Activated CD8-positive, alpha-beta T cell treated with anti-CD3 and anti-CD28 coated beads, Interleukin-2, amount 10 ng/mL, durations not matched to agents 7 days and 5 days (primary cell): ENCODE measurements at regions not wholly inside any gene's neighbourhood (a gene's known extent, or its start where the extent isn't known, plus 50 kb on each side); places are given as distances from the start of the nearest gene placed in this dataset.

Experiments
- ATAC-seq: fragments of 150-1000 bp; cut with Tn5 transposase; one replicate; pipeline ENCODE4 v1.10.0; 2021; ENCODE audit warnings: moderate library complexity
- CTCF ChIA-PET: fragments of 350-600 bp; sonication (Branson Sonifier 250); formaldehyde crosslinking; loops from one replicate; lab custom pipeline; 2021; ENCODE audit warnings: antibody characterized with exemption; lab: Charles Lee
- POLR2A ChIA-PET: fragments of 350-600 bp; sonication (Branson Sonifier 250); formaldehyde crosslinking; loops from one replicate; lab custom pipeline; 2021; ENCODE audit warnings: antibody characterized with exemption; lab: Charles Lee
- DNase-seq: peaks from one replicate; pipeline ENCODE4 v3.0.0-alpha.2; 2020
- H3K27ac Mint-ChIP-seq: one replicate; pipeline ENCODE4 v1.8.0; 2021; ENCODE audit warnings: mild to moderate bottlenecking, mixed read lengths
- H3K27me3 Mint-ChIP-seq: one replicate; pipeline ENCODE4 v1.8.0; 2021; ENCODE audit warnings: low read depth, mixed read lengths
- H3K36me3 Mint-ChIP-seq: one replicate; pipeline ENCODE4 v1.8.0; 2021; ENCODE audit warnings: low read depth, mixed read lengths
- H3K4me1 Mint-ChIP-seq: one replicate; pipeline ENCODE4 v1.8.0; 2021; ENCODE audit warnings: low read depth, mixed read lengths
- H3K4me3 Mint-ChIP-seq: one replicate; pipeline ENCODE4 v1.8.0; 2021; ENCODE audit warnings: mild to moderate bottlenecking, mixed read lengths
- H3K9me3 Mint-ChIP-seq: one replicate; pipeline ENCODE4 v1.8.0; 2022; ENCODE audit warnings: mixed read lengths; ENCODE audit not compliant: insufficient read depth

- ChIA-PET CTCF (interaction anchor here (1.5 kb wide), 1 partner anchor 9 kb away, joined by 4 read pairs; no protein-coding TSS in a partner anchor), POLR2A (no interaction called here)
- Mint-ChIP-seq H3K4me1 (no peaks in the 10 kb centered on the region), H3K4me3 (no peak overlapping the region), H3K27ac (no peak overlapping the region), H3K9me3 (no peaks in the 10 kb centered on the region), H3K36me3 (no peaks in the 10 kb centered on the region), H3K27me3 (peaks cover 32% of the 10 kb centered on the region)
- no peak for DNase-seq
- ATAC-seq = no peak
Observed at GRCh38 chr1:200316148-200316803, 93.6 kb downstream of the ZNF281 start.

- H3K4me3 Mint-ChIP-seq = no peak overlapping the region
- ATAC-seq (no peak), DNase-seq (no peak)
- POLR2A ChIA-PET = interaction anchor here (0.6 kb wide), 1 partner anchor 268 kb away, joined by 3 read pairs; no protein-coding TSS in a partner anchor
- no peaks in the 10 kb centered on the region for H3K9me3 Mint-ChIP-seq
- H3K27ac Mint-ChIP-seq = no peak overlapping the region
- peaks cover 30% of the 10 kb centered on the region for H3K27me3 Mint-ChIP-seq
- H3K36me3 Mint-ChIP-seq = no peaks in the 10 kb centered on the region
- no peaks in the 10 kb centered on the region for H3K4me1 Mint-ChIP-seq
- CTCF ChIA-PET = interaction anchor here (0.6 to 1.7 kb wide), 4 partner anchors 8 to 527 kb away, joined by 3 to 4 read pairs (median 3); no protein-coding TSS in a partner anchor
Observed at GRCh38 chr1:200314085-200314750, 95.6 kb downstream of the ZNF281 start.

- Mint-ChIP-seq H3K27me3 (peaks cover 20% of the 10 kb centered on the region), H3K27ac (no peak overlapping the region), H3K36me3 (no peaks in the 10 kb centered on the region), H3K9me3 (no peaks in the 10 kb centered on the region), H3K4me3 (no peak overlapping the region), H3K4me1 (peaks cover 9% of the 10 kb centered on the region)
- ChIA-PET POLR2A (no interaction called here), CTCF (interaction anchor here (0.6 to 1.4 kb wide), 2 partner anchors 9 to 257 kb away, joined by 3 to 4 read pairs; no protein-coding TSS in a partner anchor)
- no peak for DNase-seq
- ATAC-seq = no peak
Observed at GRCh38 chr1:200311256-200311655, 98.6 kb downstream of the ZNF281 start.

- no peaks in the 10 kb centered on the region for H3K9me3 Mint-ChIP-seq
- ATAC-seq (no peak), DNase-seq (no peak)
- no peaks in the 10 kb centered on the region for H3K36me3 Mint-ChIP-seq
- H3K27ac Mint-ChIP-seq = no peak overlapping the region
- H3K27me3 Mint-ChIP-seq = peaks cover 17% of the 10 kb centered on the region
- H3K4me1 Mint-ChIP-seq = peaks cover 11% of the 10 kb centered on the region
- CTCF ChIA-PET = interaction anchor here (0.6 to 1.4 kb wide), 2 partner anchors 8 to 257 kb away, joined by 3 to 4 read pairs; no protein-coding TSS in a partner anchor
- H3K4me3 Mint-ChIP-seq = no peak overlapping the region
- POLR2A ChIA-PET = no interaction called here
Observed at GRCh38 chr1:200310824-200311223, 99.0 kb downstream of the ZNF281 start.

GRCh38 chr1:200307755-200308066 lies 102.1 kb downstream of the ZNF281 start:
- ChIA-PET CTCF (interaction anchor here (0.6 to 2.5 kb wide), 13 partner anchors 9 to 623 kb away, joined by 3 to 9 read pairs (median 4); no protein-coding TSS in a partner anchor), POLR2A (no interaction called here)
- Mint-ChIP-seq H3K4me1 (peaks cover 17% of the 10 kb centered on the region), H3K36me3 (no peaks in the 10 kb centered on the region), H3K9me3 (no peaks in the 10 kb centered on the region), H3K27ac (no peak overlapping the region), H3K4me3 (no peak overlapping the region), H3K27me3 (peaks cover 8% of the 10 kb centered on the region)
- no peak for ATAC-seq
- no peak for DNase-seq

GRCh38 chr1:200306944-200307754 lies 102.7 kb downstream of the ZNF281 start:
- Mint-ChIP-seq H3K27me3 (peaks cover 6% of the 10 kb centered on the region), H3K4me1 (peaks cover 19% of the 10 kb centered on the region), H3K9me3 (no peaks in the 10 kb centered on the region), H3K27ac (no peak overlapping the region), H3K36me3 (no peaks in the 10 kb centered on the region), H3K4me3 (peak overlapping the region; percentile 32)
- DNase-seq (peak; percentile 32), ATAC-seq (no peak)
- ChIA-PET POLR2A (interaction anchor here (1.3 kb wide), 1 partner anchor 154 kb away, joined by 5 read pairs; no protein-coding TSS in a partner anchor), CTCF (interaction anchor here (0.6 to 2.5 kb wide), 23 partner anchors 9 to 623 kb away, joined by 3 to 9 read pairs (median 4); no protein-coding TSS in a partner anchor)

- no peak overlapping the region for H3K27ac Mint-ChIP-seq
- H3K4me3 Mint-ChIP-seq = no peak overlapping the region
- H3K9me3 Mint-ChIP-seq = no peaks in the 10 kb centered on the region
- ATAC-seq (no peak), DNase-seq (no peak)
- H3K27me3 Mint-ChIP-seq = peaks cover 6% of the 10 kb centered on the region
- POLR2A ChIA-PET = interaction anchor here (1.3 kb wide), 1 partner anchor 153 kb away, joined by 5 read pairs; no protein-coding TSS in a partner anchor
- H3K36me3 Mint-ChIP-seq = no peaks in the 10 kb centered on the region
- CTCF ChIA-PET = interaction anchor here (0.8 to 2.5 kb wide), 8 partner anchors 9 to 621 kb away, joined by 3 to 8 read pairs (median 4); no protein-coding TSS in a partner anchor
- H3K4me1 Mint-ChIP-seq = peaks cover 19% of the 10 kb centered on the region
Observed at GRCh38 chr1:200305806-200306205, 104.0 kb downstream of the ZNF281 start.

GRCh38 chr1:200304171-200304570 lies 105.7 kb downstream of the ZNF281 start:
- Mint-ChIP-seq H3K27me3 (peaks cover 17% of the 10 kb centered on the region), H3K4me1 (peaks cover 19% of the 10 kb centered on the region), H3K27ac (no peak overlapping the region), H3K4me3 (no peak overlapping the region), H3K36me3 (no peaks in the 10 kb centered on the region), H3K9me3 (no peaks in the 10 kb centered on the region)
- POLR2A ChIA-PET = no interaction called here
- CTCF ChIA-PET = interaction anchor here (0.8 to 1.6 kb wide), 3 partner anchors 24 to 184 kb away, joined by 3 to 4 read pairs (median 3); no protein-coding TSS in a partner anchor
- ATAC-seq (no peak), DNase-seq (no peak)

- ChIA-PET POLR2A (no interaction called here), CTCF (interaction anchor here (0.7 to 1.6 kb wide), 6 partner anchors 9 to 206 kb away, joined by 3 to 4 read pairs (median 3); no protein-coding TSS in a partner anchor)
- ATAC-seq (peak; percentile 3), DNase-seq (no peak)
- peaks cover 19% of the 10 kb centered on the region for H3K4me1 Mint-ChIP-seq
- no peaks in the 10 kb centered on the region for H3K9me3 Mint-ChIP-seq
- H3K27ac Mint-ChIP-seq = no peak overlapping the region
- H3K4me3 Mint-ChIP-seq = peak overlapping the region; percentile 85
- peaks cover 17% of the 10 kb centered on the region for H3K27me3 Mint-ChIP-seq
- H3K36me3 Mint-ChIP-seq = no peaks in the 10 kb centered on the region
Observed at GRCh38 chr1:200302921-200303290, 106.9 kb downstream of the ZNF281 start.

GRCh38 chr1:200302192-200302920 lies 107.5 kb downstream of the ZNF281 start:
- Mint-ChIP-seq H3K4me3 (peak overlapping the region; percentile 85), H3K36me3 (no peaks in the 10 kb centered on the region), H3K4me1 (peaks cover 16% of the 10 kb centered on the region), H3K9me3 (no peaks in the 10 kb centered on the region), H3K27ac (peak overlapping the region; percentile 64), H3K27me3 (peaks cover 17% of the 10 kb centered on the region)
- ATAC-seq (peak; percentile 96), DNase-seq (peak; percentile 72)
- CTCF ChIA-PET = interaction anchor here (0.7 to 1.8 kb wide), 11 partner anchors 9 to 208 kb away, joined by 3 to 5 read pairs (median 3); no protein-coding TSS in a partner anchor
- POLR2A ChIA-PET = interaction anchor here (0.9 kb wide), 1 partner anchor 156 kb away, joined by 4 read pairs; no protein-coding TSS in a partner anchor
